GM23338 (cell line): ENCODE measurements at regions not wholly inside any gene's neighbourhood (a gene's known extent, or its start where the extent isn't known, plus 50 kb on each side); places are given as distances from the start of the nearest gene placed in this dataset.
A peak's percentile ranks its signal among the peaks of the same experiment; 100 is the strongest.

ENCODE experiments used
- EZH2 ChIP-seq: fragments of 200-600 bp; sonication (generic); IDR thresholded peaks from one replicate; pipeline ENCODE4 v1.8.0; 2017; ENCODE audit warnings: antibody characterized with exemption, mild to moderate bottlenecking, low read depth; ENCODE audit not compliant: unreplicated experiment
- EZH2phosphoT487 ChIP-seq: fragments of 200-600 bp; sonication (generic); IDR thresholded peaks from one replicate; pipeline ENCODE4 v1.8.1; 2018; ENCODE audit warnings: antibody characterized with exemption; ENCODE audit not compliant: unreplicated experiment
- POLR2AphosphoS5 ChIP-seq: IDR thresholded peaks from 2 replicates; pipeline ENCODE4 v1.6.1; 2016; ENCODE audit warnings: antibody characterized with exemption, low read depth
- ZNF331 ChIP-seq: fragments of 250-450 bp; sonication (Bioruptor Pico); IDR thresholded peaks from 2 replicates; pipeline ENCODE4 v1.5.0; 2020; ENCODE audit warnings: low read depth, mild to moderate bottlenecking, moderate library complexity
- TF ChIP-seq, protein P1 (sequence below), 2 experiments: fragments of 200-600 bp in 1 of 2; sonication (generic) in 1 of 2; conservative IDR thresholded peaks; 2 replicates each; pipeline versions ENCODE4 v1.5.1 to v1.6.1; 2016 to 2017; ENCODE audit warnings: antibody characterized with exemption in 2 of 2, low read depth in 2 of 2, mild to moderate bottlenecking in 2 of 2, moderate library complexity in 1 of 2
- TF ChIP-seq, protein P2 (sequence below): IDR thresholded peaks from one replicate; pipeline ENCODE4 v1.6.1; 2018; ENCODE audit warnings: antibody characterized with exemption; ENCODE audit not compliant: unreplicated experiment

DNA sequence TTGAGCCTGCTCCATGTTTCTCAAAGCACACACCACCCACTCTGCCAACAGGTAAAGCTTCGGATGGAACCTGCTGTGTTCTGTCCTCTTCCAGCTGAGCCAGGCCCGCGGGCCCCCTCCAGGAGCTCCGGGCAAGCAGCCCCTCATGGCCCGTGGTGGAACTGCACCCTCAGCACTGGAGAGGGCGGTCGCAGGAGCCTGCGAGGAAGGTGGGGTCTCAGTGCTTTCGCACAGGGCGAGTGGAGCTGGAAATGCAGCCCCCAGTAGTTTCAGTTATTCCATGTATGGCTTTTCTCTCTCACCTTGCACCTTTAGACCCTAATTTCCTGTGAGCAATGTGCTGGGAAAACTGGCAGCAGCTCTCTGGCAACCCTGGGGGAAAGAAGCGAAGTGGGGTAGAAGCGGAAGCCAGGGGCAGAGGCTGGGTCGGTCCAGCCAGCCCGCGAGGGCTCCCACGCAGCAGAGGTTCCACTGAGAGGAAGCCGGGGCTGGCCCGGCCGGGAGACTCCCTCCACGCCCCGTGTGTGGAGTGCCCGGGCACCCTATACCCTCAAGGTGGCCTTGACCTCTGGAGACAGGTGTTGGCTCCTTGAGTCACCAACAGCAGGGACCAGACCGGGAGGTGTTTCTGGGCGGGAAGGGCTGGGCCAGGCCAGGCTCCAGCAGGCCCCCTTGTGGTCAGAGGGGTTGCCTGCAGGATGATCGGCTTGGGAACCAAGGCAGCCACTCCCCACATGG, 119.9 kb upstream of the TMEM45B start:
- TF ChIP-seq POLR2AphosphoS5 (no peak), EZH2phosphoT487 (no peak), EZH2 (no peak), ZNF331 (CRISPR knock-in tag) (no peak)
- TF ChIP-seq, protein P1, sequence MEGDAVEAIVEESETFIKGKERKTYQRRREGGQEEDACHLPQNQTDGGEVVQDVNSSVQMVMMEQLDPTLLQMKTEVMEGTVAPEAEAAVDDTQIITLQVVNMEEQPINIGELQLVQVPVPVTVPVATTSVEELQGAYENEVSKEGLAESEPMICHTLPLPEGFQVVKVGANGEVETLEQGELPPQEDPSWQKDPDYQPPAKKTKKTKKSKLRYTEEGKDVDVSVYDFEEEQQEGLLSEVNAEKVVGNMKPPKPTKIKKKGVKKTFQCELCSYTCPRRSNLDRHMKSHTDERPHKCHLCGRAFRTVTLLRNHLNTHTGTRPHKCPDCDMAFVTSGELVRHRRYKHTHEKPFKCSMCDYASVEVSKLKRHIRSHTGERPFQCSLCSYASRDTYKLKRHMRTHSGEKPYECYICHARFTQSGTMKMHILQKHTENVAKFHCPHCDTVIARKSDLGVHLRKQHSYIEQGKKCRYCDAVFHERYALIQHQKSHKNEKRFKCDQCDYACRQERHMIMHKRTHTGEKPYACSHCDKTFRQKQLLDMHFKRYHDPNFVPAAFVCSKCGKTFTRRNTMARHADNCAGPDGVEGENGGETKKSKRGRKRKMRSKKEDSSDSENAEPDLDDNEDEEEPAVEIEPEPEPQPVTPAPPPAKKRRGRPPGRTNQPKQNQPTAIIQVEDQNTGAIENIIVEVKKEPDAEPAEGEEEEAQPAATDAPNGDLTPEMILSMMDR (conservative IDR thresholded peaks at IDR 0.05; ENCODE audit: low read depth in 2 of 2), result peak; percentile 54 to 87
- TF ChIP-seq, protein P2, sequence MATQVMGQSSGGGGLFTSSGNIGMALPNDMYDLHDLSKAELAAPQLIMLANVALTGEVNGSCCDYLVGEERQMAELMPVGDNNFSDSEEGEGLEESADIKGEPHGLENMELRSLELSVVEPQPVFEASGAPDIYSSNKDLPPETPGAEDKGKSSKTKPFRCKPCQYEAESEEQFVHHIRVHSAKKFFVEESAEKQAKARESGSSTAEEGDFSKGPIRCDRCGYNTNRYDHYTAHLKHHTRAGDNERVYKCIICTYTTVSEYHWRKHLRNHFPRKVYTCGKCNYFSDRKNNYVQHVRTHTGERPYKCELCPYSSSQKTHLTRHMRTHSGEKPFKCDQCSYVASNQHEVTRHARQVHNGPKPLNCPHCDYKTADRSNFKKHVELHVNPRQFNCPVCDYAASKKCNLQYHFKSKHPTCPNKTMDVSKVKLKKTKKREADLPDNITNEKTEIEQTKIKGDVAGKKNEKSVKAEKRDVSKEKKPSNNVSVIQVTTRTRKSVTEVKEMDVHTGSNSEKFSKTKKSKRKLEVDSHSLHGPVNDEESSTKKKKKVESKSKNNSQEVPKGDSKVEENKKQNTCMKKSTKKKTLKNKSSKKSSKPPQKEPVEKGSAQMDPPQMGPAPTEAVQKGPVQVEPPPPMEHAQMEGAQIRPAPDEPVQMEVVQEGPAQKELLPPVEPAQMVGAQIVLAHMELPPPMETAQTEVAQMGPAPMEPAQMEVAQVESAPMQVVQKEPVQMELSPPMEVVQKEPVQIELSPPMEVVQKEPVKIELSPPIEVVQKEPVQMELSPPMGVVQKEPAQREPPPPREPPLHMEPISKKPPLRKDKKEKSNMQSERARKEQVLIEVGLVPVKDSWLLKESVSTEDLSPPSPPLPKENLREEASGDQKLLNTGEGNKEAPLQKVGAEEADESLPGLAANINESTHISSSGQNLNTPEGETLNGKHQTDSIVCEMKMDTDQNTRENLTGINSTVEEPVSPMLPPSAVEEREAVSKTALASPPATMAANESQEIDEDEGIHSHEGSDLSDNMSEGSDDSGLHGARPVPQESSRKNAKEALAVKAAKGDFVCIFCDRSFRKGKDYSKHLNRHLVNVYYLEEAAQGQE, result no peak
